HG03159 (cell line): ENCODE measurements at regions not wholly inside any gene's neighbourhood (a gene's known extent, or its start where the extent isn't known, plus 50 kb on each side); places are given as distances from the start of the nearest gene placed in this dataset.

ENCODE experiments used
- ATAC-seq: cut with Tn5 transposase; IDR thresholded peaks from one replicate; pipeline ENCODE4 v1.9.1; 2021; ENCODE audit warnings: mild to moderate bottlenecking, moderate library complexity; ENCODE audit not compliant: unreplicated experiment

DNA sequence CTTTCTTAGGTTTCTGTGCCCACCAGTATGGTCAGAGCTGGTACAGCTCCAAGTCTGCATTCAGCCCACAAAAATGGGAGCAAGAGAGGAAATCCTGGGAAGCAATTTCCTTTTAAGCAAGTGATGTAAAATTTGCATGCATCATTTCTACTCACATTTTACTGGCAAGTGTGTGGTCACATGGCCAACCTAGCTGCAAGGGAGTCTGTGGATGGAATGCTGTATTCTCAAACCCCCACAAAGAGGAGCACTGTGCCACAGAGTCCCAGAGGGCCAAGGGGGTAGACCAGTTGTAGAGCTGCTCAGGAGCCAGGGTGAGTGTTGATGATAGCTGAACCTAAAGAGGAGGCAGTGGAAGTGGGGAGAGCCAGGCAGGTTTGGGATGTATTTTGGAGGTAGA is 154.3 kb upstream of the SPRY4 start:
- ATAC-seq: no peak

- no peak for ATAC-seq
Observed at GRCh38 chr5:142478113-142478512, 153.3 kb upstream of the SPRY4 start.

- ATAC-seq: no peak
Observed at GRCh38 chr5:142475102-142475513, 150.3 kb upstream of the SPRY4 start.

- no peak for ATAC-seq
Observed at GRCh38 chr5:142474431-142475094, 149.7 kb upstream of the SPRY4 start.

DNA sequence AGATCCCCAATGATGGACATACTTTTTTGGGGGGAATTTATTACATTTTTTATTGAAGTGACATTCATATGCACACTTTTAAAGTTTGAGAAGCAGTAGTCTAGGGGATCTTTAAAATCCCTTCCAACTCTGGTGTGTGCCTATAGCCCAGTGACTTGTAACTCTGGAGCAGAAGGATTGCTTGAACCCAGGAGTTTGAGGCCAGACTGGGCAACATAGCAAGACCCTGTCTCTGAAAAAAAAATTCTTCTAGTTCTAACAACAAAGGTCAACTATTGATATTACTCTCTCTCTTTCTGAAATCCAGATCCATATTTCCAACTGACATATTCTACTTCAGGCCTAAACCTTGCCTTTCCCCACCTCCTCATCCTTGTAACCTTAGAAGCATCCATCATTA is 148.2 kb upstream of the SPRY4 start:
- no peak for ATAC-seq

GRCh38 chr5:142472306-142472951 is 147.6 kb upstream of the SPRY4 start:
- ATAC-seq: no peak

DNA sequence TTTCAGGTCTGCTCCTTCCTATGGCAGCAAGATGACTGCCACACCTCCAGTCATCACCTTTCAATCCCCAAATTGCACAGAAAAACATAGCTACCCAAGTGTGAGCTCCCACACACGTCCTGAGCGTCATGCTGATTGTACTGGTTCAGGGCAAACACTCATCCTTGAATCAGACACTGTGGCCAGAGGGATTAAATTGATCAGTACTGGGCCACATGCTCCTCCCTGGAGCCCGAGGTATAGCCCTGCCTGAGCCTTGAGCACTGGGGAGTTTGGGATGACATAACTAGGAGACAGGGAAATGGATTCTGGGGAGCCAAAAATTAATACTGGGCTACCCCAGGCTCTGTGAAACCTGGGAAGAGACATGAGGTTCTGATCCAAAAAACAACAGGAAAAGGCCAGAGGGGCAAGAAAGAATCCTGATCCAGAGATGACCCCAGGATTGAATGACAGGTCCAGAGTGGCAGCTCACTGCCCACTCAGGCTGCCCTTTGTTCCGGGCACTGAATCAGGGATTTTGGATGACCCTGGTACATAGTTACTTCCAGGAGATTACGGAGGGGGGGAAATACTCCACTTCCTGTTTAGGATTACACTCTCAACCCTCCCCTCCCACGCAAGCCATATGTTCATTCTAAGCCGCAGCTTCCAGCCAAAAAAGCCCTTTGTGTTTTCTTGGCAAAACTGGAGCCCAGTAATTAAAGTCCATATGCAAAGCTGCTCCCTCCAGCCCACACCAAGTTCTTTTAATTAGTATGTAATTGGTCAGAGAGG is 141.6 kb upstream of the SPRY4 start:
- ATAC-seq: no peak

DNA sequence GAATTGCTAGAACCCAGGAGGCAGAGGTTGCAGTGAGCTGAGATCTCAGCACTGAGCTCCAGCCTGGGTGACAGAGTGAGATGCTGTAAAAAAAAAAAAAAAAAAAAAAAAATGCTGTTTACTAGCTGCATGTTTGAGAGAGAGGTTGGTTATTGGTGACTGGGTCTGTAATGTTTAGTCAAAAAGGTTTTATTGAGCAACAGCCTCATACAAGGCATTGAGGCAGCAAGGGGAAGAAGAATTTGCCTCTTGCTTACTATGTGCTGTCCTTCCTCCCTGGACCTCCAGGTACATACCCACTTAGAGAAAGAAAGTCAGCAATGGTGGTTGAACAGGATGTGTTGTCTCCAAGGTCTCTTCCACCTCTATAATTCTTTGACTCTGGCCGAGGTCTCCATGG is 140.7 kb upstream of the SPRY4 start:
- no peak for ATAC-seq

GRCh38 chr5:142463904-142464303 is 139.1 kb upstream of the SPRY4 start:
- ATAC-seq: no peak

DNA sequence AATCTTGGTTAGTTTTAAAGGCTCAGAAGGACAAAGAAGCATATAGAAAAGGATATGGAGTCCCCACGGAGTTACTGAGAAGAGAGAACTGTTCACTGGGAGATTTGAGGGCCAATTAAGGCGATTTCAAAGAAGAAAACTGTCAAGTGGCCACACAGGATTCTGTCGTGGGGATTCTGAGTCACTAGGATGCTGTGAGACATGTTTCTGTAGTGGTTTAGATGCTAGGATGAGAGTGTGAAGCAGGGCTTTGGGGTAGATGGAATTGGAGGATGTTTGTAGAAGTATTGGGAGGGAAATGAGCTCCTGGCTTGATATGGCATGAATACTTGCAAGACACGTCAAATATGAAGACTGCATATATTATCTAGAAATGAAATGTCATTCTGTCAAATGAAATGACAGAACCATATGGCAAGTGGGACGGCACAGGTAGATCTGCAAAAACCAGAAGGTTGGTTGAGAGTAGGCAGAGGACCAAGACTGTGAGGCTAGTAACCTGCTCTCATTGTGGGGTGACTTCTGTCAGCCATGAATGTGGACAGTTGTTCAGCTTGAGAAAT is 136.3 kb upstream of the SPRY4 start:
- ATAC-seq: no peak

DNA sequence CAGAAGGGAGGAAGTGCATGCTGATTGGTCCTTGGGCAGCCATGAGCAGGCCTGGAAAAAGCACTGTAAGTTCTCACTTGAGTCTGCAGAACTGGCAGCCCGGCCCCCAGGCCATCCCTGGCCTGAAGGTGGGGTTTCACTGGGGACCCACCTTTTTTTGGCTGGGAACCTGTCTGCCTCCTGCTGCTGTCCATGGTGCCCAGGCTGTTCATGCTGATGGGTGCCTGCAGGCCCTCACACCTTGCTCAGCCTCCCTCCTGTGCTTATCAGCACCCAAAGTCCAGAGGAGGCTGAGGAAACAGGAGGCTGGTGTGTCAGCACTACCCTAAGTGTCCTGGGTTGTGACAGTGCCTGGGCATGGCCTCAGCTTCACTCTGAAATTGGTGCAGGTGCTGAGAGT is 134.4 kb upstream of the SPRY4 start:
- no peak for ATAC-seq

DNA sequence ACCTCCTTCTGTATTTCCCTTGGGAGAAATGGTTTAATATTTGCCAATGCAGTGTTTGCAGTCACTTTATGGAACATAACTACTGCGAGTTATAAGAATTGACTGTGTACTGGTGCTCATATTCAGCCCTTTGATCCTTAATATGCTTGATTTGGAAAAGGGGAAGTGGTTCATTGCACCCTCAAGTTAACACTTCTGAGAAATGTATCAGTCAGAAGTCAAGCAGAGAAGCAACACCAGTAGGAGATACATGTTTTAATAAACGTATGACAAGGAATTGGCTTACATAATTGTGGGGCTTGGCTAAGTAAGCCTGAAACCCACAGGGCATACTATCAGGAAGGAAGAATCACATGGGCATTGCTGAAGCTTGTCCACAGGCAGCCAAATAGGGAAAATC is 131.0 kb upstream of the SPRY4 start:
- no peak for ATAC-seq

DNA sequence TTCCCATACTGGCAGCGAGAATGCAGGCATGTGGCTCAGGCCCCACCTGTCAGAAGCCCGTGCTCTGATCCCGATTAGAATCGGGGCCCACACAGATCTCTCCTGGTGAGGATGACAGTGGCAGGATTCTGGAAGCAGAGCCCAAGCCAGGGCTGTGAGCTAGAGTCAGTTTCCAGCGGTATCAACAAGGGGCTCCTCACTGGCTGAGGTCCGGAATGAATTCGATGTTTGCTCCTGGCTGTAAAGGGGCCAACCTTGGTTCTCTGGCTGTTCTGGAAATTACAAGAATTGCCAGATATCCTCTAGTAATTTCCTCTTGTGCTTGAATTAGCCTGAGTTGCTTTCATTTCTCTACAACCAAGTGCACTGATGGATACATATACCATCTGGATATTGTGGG is 129.1 kb upstream of the SPRY4 start:
- no peak for ATAC-seq

- no peak for ATAC-seq
Observed at GRCh38 chr5:142450419-142450818, 125.6 kb upstream of the SPRY4 start.

DNA sequence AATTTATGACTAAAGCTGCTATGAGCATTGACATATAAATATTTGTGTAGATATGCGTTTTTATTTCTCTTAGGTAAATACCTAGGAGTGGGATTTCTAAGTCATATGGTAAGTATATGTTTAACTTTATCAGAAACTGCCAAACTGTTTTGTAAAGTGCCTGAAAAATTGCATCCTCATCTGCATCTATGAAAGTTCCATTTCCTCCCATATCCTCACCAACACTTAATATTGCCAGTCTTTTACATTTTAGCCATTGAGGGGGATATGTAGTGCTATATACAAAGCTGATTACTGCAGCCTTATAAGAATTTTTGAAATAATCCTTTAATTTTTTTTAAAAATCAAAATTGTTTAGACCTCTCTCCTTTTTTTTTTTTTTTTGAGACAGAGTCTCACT is 123.1 kb upstream of the SPRY4 start:
- ATAC-seq: no peak

DNA sequence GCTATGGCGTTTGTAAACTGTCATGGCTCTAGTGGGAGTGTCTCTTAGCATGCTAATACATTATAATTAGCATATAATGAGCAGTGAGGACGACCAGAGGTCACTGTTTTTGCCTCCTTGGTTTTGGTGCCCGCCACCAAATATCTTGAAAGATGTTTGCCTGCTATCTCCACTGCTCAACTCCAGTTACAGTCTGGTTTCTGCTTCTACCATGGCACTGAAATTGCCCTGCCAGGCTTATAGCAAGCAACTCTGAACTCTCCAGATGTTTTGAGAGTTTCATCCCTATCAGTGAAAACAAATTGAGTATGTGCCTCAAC is 122.1 kb upstream of the SPRY4 start:
- no peak for ATAC-seq

GRCh38 chr5:142446131-142446959 is 121.5 kb upstream of the SPRY4 start:
- no peak for ATAC-seq

DNA sequence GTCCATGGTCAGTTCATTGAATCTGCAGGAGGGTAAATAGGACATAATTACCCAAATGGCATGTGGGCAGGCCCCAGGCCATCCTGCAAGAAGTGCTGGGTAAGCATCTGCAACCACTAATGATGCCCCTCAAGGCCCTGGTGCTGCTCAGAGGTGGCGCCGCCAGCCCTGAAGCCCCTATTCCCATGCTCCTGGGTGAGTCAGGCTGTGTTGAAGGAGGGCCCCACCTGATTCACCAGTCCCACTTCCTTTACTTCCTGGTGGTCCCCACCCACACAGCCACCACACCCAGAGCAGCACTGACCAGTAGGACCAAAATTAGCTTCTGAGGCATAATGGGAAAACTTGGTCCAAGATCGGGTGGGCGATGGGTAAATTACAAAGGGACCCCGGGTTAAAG is 120.4 kb upstream of the SPRY4 start:
- no peak for ATAC-seq

DNA sequence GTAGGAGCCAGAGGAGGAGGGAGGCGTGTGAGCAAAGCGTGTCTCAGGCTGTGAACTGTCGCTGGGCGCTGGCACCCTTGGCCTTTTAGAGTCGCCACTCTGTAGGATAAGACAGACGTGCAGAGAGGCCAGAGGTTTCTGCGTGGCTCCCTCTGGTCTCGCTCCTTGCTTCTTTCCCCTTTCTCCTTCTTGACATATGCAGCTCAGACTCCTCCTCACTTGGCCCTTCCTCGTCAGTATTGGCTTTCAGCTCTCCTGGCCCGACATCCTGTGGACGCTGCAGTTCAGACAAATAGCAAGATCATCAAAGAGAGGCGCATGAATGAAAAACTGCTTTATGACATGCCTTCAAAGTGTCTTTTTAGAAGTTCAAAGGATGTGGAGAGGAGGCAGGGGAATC is 116.8 kb upstream of the SPRY4 start:
- ATAC-seq: no peak

GRCh38 chr5:142439207-142439860 is 114.5 kb upstream of the SPRY4 start:
- ATAC-seq: no peak

DNA sequence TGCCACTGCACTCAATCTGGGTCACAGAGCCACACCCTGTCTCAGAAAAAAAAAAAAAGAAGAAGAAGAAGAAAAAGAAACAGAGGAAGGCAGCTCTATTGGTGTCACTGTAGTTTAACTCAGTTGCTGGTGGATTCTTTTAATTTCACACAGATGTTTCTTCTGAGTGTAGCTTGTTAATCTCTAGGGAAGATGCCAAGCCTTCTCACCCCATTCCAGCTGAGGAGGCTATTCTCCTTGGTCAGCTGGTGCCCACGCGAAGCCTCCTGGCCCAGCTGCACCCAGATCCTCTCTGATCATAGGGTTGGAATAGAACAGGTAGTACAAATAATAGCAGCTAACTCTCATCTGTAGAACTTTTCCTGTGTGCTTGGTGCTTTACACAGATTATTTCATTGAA is 113.8 kb upstream of the SPRY4 start:
- no peak for ATAC-seq
